Thoracic aorta (tissue), 2 donors: ENCODE measurements at regions not wholly inside any gene's neighbourhood (a gene's known extent, or its start where the extent isn't known, plus 50 kb on each side); places are given as distances from the start of the nearest gene placed in this dataset.
"Not testable (repeated sequence)": the region's sequence is repeated elsewhere in the genome, so short reads cannot be mapped to it uniquely, and the experiment has no call there.

Experiments
- ATAC-seq: fragments of 150-250 bp; one replicate; pipeline ENCODE4 v1.8.0; 2017; ENCODE audit warnings: low read depth; ENCODE audit not compliant: insufficient number of reproducible peaks, low FRiP score
- DNase-seq: peaks from one replicate; pipeline ENCODE4 v3.0.0-alpha.2; 2020; ENCODE audit warnings: low spot score
- H3K27ac ChIP-seq, 2 donors: fragments of 200-600 bp; sonication (generic); 1 replicate in 1 of 2; 2 replicates in 1 of 2; pipeline ENCODE4 v1.5.1; 2016; ENCODE audit warnings: mild to moderate bottlenecking in 2 of 2, moderate library complexity in 2 of 2
- H3K27me3 ChIP-seq: fragments of 200-600 bp; sonication (generic); replicated peaks from 2 replicates; pipeline ENCODE4 v1.6.0; 2016; ENCODE audit warnings: mild to moderate bottlenecking; ENCODE audit not compliant: insufficient read depth
- H3K36me3 ChIP-seq: fragments of 200-600 bp; sonication (generic); one replicate; pipeline ENCODE4 v1.5.1; 2016
- H3K4me1 ChIP-seq, 2 donors: fragments of 200-600 bp; sonication (generic); 1 replicate in 1 of 2; 2 replicates in 1 of 2; pipeline versions ENCODE4 v1.5.1 to v1.6.0; 2016; ENCODE audit warnings: low read depth in 2 of 2, mild to moderate bottlenecking in 1 of 2; ENCODE audit not compliant: control insufficient read depth in 1 of 2
- H3K4me3 ChIP-seq: fragments of 200-600 bp; sonication (generic); 2 replicates; pipeline ENCODE4 v1.5.1; 2016; ENCODE audit warnings: mild to moderate bottlenecking
- H3K9me3 ChIP-seq: fragments of 200-600 bp; sonication (generic); 2 replicates; pipeline ENCODE4 v1.5.1; 2016
- CTCF ChIP-seq: fragments of 200-600 bp; sonication (generic); IDR thresholded peaks from one replicate; pipeline ENCODE4 v1.5.1; 2019; ENCODE audit warnings: antibody characterized with exemption

- no peak for DNase-seq
- Histone ChIP-seq H3K27ac (no peak overlapping the region), H3K4me3 (no peak overlapping the region), H3K27me3 (no peaks in the 10 kb centered on the region), H3K9me3 (no peaks in the 10 kb centered on the region), H3K4me1 (no peaks in the 10 kb centered on the region), H3K36me3 (no peaks in the 10 kb centered on the region)
- ATAC-seq = no peak
- no peak for TF ChIP-seq CTCF
These were observed 98.5 kb upstream of the UXS1 start for GRCh38 chr2:106292627-106293026.

GRCh38 chr2:106288873-106289272 is 94.8 kb upstream of the UXS1 start:
- no peak overlapping the region for H3K27ac ChIP-seq
- no peak for TF ChIP-seq CTCF
- ATAC-seq (no peak), DNase-seq (no peak)
- H3K4me3 ChIP-seq = no peak overlapping the region
- no peaks in the 10 kb centered on the region for H3K36me3 ChIP-seq
- no peaks in the 10 kb centered on the region for H3K9me3 ChIP-seq
- no peaks in the 10 kb centered on the region for H3K4me1 ChIP-seq
- no peaks in the 10 kb centered on the region for H3K27me3 ChIP-seq

- TF ChIP-seq CTCF = no peak
- H3K4me3 ChIP-seq = no peak overlapping the region
- no peaks in the 10 kb centered on the region for H3K27me3 ChIP-seq
- H3K36me3 ChIP-seq = no peaks in the 10 kb centered on the region
- no peak overlapping the region for H3K27ac ChIP-seq
- H3K4me1 ChIP-seq = no peaks in the 10 kb centered on the region
- H3K9me3 ChIP-seq = no peaks in the 10 kb centered on the region
- DNase-seq (no peak), ATAC-seq (no peak)
These were observed 91.2 kb upstream of the UXS1 start for GRCh38 chr2:106285237-106285829.

- no peaks in the 10 kb centered on the region for H3K9me3 ChIP-seq
- no peaks in the 10 kb centered on the region for H3K4me1 ChIP-seq
- H3K36me3 ChIP-seq = no peaks in the 10 kb centered on the region
- no peak for DNase-seq
- no peak for TF ChIP-seq CTCF
- no peak overlapping the region for H3K27ac ChIP-seq
- no peak for ATAC-seq
- no peak overlapping the region for H3K4me3 ChIP-seq
- no peaks in the 10 kb centered on the region for H3K27me3 ChIP-seq
These were observed 90.6 kb upstream of the UXS1 start for GRCh38 chr2:106284691-106285202.

GRCh38 chr2:106284255-106284654 is 90.2 kb upstream of the UXS1 start:
- DNase-seq (no peak), ATAC-seq (no peak)
- Histone ChIP-seq H3K4me3 (no peak overlapping the region), H3K36me3 (no peaks in the 10 kb centered on the region), H3K27ac (no peak overlapping the region), H3K4me1 (no peaks in the 10 kb centered on the region), H3K9me3 (no peaks in the 10 kb centered on the region), H3K27me3 (no peaks in the 10 kb centered on the region)
- TF ChIP-seq CTCF = no peak

GRCh38 chr2:106283228-106284152 is 89.4 kb upstream of the UXS1 start:
- H3K36me3 ChIP-seq, H3K9me3 ChIP-seq, H3K4me3 ChIP-seq, ATAC-seq, H3K4me1 ChIP-seq, H3K27me3 ChIP-seq, H3K27ac ChIP-seq, DNase-seq: not testable (repeated sequence)
